NCI-H774 (cell line): ENCODE measurements at regions not wholly inside any gene's neighbourhood (a gene's known extent, or its start where the extent isn't known, plus 50 kb on each side); places are given as distances from the start of the nearest gene placed in this dataset.

Experiments
- DNase-seq: peaks from one replicate; lab custom pipeline; 2025; lab: John Stamatoyannopoulos, UW

DNA sequence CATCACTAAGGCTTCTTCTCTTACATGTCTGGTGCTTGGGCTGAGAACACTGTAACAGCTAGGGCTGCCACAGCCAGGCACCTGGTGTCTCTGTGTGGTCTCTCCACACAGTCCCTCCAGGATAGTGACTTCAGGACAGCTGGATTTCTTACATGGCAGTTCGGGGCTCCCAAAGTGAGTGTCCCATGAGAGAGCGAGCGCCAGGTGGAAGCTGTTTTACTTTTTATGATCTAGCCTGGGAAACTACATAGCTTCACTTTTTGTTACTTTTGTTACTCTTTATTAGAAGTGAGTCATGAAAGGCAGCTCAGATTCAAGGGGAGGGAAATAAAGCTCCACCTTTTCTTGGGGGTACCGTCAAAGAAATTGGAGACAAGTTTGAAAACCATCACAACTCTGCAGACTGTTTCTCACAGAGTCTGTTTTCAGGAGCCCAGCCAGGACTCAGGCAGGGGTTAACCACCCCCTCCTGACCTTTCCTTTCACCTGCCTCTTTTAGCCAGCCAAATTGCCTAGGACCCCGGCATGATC, 373.0 kb downstream of the MID1IP1 start:
- no peak for DNase-seq

DNA sequence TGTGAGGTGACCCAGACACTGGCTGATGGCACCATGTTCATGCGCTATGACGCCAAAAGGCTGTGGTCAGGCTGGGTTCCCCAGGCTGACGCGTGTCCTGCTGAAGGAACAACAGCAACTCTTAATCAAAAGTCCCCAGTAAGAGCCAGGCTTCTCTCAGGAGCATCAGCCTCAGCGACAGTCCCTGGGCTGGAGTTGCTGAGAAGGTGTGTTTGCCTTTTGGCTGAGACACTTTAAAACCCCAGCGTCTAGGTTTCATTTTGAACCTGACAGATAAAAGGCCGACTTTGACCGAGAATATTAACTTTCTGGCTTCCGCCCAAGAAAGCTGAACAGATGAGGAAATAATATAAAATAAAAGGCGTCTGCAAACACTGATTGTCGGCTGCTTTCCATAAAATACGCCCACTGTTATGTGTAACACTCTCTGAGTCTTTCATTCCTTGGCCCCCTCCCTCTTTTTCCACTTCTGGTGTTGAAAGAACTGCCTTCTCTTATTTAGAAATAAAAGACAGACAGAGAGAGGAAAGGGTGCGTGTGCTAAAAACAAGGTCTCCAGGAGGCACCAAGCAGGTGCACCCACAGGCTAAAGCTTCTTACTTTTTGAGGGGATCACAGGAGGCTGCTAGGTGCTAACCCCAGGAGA, 373.6 kb downstream of the MID1IP1 start:
- DNase-seq, result no peak

DNA sequence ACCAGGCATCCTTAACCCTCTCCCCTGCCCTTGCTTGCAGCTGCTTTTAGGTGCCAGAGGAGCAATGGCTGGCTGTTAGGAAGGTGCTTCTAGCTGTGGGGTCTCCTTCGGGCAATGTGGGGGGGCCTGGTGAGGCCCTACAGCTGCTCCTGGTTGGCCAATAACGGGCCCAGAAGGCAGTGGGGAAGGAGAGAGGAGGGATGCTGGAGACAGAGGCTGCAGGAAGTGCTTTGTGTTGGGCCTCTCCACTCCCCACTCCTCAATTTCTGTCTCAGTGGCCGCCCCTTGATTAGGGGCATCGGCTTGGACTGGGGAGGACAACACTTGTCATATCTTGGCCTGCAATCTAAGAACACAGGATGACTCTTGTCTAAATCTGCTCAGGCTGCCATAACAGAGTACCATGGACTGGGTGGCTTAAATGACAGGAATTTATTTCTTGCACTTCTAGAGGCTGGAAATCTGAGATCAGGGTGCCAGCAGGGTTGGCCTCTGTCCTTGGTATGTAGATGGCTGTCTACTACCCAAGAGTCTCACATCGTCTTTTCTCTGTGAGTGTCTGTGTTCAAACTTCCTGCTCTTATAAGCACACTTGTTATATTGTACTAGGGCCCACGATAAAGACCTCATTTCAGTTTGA, 374.3 kb downstream of the MID1IP1 start:
- DNase-seq, result no peak

DNA sequence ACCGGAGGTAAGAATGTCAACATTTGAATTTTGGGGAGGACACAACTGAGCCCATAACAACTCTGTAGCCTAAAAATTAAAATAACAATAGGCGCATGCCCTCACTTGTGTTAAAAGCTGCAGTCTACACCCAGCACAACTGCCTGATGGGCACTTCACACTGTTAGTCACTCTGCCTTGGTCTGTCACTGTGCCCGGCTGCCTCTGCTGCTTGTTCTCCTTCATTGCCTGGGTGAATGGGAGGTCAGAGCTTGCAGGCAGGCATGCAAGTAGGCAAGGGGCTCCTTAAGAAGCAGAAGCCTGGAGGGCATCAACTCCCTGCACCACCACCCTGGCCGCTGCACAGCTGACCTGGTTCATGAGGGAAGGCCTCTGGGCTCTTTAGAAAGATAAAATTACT, 374.8 kb downstream of the MID1IP1 start:
- DNase-seq, result no peak

DNA sequence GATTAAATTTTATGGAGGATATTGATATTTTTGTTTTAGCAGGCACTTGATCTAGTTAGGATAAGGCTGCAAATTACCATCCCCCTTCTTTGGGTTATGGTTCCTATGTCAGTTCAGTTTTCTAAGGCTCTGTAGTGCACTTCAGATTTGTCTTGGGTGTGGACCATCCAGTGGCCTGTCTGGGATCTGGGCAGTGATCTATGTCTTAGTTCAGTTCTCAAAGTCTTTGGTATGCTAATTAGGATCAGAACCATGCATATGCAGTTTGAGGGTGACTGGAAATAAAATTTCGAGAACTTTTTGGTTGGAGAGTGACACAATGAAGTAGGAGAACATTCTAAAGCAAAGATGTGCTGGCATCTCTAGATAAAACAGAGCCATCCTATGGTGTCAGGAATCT, 388.2 kb downstream of the MID1IP1 start:
- DNase-seq, result no peak

DNA sequence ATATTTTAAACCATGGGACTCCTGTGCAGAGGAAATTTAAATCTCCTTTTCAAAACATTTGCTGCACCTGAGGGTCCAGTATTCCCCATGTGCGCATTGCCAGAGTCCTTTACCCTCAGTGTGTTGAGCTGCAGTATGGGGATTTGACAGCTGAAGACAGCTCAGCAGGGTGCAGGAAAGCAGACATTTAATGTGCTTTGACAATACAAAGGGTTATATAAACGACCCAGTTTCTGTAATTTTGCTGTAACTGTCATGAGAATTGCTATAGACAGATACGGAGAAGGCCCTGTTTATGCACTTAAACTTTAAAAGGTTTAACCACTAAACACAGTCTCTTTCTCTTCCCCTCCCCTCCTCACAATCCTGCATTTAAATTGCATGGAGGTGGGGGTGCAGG, 393.4 kb downstream of the MID1IP1 start:
- DNase-seq, result no peak

DNA sequence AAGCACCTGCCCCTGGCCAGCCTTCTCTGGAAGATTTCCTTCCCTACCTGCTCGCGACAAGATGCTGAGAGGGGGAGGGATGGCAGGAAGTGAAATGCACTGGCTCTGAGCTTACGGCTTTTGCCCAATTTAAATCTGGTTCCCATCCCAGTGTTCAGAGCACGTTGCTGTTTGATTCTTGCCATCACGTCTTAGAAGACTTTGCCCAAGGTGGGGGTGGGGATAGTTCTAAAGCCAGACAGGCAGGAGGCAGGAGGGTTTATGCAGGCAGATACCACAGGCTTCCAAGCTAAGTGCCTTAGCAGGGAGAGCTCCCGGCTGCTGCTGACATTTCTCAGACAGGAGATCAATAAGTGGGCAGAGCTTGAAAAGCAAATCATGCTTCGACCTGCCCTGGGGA, 393.9 kb downstream of the MID1IP1 start:
- no peak for DNase-seq

DNA sequence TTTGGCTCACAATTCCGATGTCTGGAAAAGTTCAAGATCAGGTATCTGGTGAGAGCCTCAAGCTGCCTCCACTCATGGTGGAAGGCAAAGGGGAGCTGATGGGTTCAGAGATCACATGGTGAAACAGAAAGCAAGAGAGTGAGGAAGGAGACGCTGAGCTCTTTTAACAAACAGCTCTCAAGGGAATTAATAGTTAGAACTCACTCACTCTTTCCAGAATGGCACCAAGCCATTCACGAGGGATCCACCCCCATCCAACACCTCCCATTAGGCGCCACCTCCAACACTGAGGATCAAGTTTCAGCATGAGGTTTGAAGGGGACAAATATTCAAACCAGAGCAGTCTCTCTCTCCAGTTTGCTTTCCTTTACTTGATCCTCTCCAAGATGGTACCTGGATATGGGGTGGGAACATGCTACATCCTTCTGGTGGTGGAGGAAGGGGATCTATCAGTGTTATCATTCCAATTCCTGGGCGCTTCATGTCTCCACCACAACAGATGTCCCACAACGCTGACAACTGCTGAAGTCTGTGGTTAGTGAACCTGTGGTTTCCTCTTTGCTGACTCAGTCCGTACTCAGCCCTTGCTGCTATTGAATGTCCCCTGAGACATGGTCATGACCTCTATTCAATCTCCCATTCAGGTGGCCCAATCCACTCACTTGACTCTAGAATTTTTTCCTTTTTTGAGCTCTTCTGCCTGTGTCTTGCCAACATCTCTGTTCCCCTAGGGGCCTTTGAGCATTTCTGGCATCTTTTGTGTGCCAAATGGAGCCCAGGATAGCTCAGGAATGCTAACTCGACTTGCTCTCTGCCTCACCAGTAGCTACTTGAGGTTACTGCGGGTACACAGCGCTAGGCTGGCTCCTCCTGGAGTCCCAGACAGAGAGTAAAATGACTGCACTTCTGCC, 395.2 kb downstream of the MID1IP1 start:
- no peak for DNase-seq

DNA sequence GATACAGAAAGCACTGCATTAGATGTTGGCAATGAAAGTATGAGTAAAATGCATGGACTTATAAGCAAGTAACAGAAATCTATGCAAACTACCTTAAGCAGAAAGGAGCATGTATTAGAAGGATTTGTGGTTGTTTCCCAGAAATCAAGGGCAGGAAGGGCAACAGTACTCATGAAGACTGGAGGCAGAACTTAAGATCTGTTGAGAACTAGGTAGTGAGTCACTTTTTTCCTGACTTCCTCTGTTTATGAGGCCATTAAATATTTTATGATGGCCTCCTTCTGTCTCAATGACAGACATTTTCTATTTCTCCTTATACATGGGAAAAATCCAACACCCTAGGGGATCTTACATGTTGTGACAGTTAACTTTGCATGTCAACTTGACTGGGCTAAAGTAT, 398.2 kb downstream of the MID1IP1 start:
- no peak for DNase-seq

DNA sequence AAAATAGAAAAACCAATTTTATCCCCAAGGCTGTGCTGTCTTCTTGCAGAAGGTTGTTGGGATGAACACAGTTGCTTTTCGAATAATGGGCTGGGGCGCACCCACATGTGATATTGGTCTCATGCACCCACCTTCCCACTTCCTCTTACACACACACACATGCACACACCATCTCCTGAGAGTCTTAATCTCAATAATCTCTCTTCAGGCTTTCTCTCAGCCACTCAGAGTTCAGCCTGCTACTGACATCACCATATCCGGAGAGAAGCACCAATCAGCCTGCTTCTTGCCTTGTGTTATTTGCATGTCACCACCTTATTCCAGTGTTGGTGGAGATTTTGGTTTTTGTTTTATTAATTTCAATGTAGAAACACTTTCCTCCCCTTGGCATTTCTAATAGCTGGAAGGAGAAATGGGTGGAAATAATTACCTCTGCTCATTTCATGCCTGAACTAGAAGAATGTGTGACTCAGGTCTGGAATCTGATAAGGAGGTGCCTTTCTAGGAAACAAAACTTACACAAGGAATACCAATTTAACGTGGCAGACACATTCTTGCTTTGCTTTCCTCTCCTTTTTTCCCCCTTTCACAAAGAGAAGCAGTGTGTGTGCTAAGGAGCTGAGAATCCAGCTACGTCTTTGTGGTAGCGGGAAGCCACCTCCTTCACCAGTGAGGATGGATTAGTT, 400.2 kb downstream of the MID1IP1 start:
- DNase-seq, result no peak

DNA sequence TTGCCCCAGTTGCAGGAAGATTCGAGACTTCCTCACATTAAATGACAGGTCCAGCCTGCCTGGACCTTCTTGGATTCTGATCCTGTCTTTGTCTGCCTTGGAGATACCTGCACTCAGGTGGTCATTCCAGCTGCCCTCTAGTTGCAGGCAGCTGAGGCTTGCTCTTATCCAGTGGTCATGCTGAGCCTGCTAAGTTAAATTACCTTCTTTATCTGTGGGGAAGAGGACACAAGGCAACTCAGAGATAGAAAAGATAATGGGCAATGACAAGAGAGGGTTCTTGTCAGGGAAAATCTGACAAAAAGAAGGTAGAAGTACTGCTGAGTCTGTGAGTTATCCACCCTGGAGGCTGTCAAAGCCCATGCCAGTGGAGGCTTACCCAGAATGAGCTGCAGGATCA, 401.4 kb downstream of the MID1IP1 start:
- no peak for DNase-seq

DNA sequence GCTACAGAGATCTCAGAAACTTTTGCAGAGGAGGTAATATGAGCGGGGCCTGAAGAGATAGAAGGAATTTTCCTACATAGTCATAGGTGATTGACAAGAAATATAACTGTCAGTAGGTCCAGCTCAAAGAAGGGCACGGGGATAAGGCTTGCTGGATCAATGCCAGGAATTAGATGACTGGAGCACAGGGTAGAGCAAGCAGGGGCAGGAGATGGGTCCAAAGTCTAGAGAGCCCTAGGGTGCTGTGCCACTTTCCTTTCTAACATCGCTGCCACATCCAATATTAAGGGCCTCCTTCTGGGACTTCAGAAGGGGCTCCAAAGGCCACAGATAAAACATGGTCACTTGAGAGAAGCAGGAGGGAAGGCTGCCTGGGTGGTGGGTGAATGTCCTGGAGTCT, 402.2 kb downstream of the MID1IP1 start:
- DNase-seq, result no peak

DNA sequence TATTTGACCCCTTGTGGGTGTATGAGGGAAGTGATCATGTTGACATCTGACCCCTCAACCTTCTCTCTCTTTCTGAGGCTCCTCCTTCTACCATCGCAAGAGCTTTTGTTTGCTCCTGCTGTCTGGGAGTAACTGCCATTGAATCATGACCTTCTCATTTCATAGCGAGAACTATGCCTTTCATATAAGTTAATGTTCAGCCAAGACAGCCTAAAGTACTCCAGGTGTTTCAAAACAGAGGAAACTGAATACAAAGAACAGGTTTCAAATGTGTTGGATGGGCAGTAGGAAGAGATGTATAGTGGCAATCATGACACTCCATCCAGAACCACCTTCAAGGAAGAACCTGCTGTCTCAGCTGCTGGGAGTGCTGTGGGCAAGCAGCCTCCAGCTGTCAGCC, 403.1 kb downstream of the MID1IP1 start:
- DNase-seq, result no peak

DNA sequence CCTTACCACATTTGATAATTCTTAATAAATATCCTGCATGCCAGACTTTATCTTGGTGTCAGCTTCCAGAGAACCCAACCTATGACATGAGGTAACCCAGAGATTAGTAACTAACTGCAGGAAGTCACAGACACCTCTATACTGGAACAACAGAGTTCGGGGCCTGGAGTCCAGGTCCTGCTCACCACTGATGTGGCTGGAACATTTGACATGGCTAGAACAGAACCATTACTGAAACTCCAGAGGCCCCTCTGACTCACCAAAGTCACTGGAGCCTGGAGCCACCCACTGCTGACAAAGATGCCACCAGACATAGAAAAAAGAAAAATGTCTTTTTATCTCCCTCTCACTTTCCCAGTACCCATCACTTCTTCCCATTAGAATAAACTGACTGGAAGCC, 403.7 kb downstream of the MID1IP1 start:
- no peak for DNase-seq

DNA sequence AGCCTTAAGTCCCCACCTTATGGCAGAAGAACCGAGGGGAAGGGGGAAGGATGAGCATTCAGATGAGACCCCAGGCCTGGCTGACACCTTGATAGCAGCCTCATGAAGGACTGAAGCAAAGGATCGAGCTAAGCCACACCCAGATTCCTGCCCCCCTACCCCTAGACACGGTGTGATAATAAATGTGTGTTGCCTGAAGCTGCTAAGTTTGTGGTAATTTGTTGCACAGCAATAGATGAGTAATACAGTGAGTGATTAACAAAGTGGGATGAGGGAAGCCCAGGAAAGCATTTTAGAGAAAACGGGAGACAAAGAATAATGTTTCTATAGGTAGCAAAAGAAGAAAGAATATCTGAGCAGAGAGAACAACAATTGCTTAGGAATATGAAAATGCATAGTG, 404.2 kb downstream of the MID1IP1 start:
- DNase-seq, result no peak

DNA sequence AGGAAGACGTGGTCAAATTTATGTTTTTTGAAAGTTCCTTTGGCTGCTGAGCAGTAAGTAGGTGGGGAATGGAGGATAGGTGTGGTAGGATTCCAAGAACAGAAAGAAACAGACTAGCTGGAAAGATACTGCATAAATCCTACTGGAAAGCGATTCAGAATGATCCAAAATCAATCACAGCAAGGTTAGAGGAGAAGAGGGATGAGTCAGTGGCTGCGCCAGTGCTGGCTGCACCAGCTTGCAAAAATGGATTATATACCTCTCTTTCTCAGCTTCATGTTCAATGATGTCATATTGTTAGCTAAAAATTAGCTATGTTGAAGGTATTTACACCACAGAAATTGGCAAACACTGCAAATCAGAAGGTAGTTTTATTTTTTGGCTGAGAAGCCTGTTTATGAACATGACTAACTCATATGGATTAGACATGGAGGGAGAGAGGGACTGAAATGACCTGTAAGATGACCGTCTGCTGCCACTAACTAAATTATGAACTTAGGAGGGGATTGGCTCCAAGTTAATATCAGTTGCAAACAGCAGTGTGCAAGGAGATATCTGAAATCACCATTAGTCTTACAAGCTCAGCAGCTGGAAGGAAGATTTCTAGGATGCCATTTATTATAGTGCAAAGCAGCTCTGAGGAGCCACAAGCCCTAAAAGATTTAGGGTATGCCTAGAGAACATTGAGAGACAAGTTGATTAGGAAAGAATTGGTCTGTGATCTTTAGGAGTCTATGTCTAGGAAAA, 405.3 kb downstream of the MID1IP1 start:
- DNase-seq, result no peak

DNA sequence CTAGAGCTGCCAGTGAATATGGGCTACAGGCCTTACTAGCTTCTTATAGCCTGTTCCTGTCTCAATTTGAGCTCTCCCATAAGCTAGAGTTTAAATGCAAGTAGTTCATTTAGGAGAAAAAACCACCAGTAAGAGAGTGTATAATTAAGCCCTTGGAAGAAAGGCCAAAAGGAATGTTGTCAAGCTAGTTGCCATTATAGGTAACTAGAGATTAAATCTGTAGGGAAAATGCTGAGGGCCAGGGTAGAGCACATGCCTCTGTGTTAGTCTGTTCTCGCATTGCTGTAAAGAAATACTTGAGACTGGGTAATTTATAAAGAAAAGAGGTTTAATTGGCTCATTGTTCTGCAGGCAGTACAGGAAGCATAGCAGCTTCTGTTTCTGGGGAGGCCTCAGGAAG, 410.2 kb downstream of the MID1IP1 start:
- DNase-seq, result no peak

DNA sequence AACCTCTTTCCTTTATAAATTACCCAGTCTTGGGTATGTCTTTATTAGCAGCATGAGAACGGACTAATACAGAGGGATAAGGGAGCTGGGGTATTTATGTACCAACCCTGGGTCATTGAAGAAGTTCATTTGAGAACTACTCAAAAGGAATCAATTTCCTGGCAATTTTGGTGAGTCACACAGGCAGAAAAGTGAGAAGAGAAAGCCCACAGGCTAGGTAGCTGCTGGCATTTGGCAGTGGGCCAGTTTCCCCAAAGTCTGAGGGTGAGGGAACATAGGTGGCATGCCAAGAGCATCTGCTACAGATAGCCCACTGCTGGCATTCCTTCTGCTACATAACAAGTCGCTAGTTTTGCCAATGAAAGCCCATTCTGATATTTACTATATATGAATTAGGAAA, 411.2 kb downstream of the MID1IP1 start:
- DNase-seq, result no peak

DNA sequence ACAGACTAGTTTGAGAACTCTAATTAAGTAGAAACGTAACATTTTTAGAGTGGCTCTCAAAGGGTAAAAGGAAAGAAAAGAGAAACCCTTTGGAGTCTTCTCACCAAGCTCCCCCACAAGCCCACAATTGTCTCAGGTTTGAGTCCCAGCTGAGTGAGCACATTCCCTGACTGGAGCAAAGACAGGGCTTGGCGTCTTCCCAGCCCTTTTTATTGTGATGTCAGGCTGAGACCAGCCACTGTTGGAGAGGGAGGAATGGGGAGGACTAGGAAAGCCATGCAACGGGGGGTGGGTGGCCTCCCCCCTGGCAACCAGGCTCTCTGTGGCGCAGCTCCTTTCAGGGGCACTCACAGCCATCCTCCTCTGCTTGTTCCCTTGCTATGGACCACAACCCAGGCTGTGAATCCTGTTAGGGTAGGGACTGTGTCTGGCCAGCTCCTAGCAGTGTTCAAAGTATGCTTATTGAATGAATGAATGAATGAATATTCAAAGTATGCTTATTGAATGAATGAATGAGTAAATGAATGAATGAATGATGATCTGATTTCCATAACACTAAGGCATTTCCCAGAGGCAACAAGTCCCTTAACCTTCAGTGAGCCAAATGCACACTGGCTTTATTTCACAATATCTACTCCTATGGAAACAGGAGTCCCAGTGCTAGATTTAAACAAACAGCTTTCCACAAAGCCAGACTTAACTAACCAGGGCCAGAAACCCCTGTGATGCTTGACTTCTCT, 413.3 kb downstream of the MID1IP1 start:
- no peak for DNase-seq

DNA sequence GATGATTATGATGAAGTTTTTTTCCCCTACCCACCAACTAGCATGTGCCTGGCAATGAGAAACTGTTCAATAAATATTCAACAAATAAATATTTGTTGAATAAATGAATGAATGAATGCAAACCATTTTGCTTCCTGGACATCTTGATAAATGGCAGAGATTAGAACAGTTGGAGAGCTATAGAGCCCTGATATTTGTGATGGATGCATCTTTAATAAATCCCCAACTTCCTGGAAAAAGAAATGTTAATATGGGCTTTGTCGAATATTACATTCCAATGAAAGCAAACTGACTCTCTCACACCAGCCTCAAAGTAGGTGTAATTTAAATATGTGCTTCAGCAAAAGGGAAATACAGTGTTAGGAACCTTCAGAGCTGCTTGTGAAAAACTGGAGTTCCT, 419.7 kb downstream of the MID1IP1 start:
- DNase-seq, result no peak
